ENCODE measurements at regions not wholly inside any gene's neighbourhood (a gene's known extent, or its start where the extent isn't known, plus 50 kb on each side); places are given as distances from the start of the nearest gene placed in this dataset.

DNA sequence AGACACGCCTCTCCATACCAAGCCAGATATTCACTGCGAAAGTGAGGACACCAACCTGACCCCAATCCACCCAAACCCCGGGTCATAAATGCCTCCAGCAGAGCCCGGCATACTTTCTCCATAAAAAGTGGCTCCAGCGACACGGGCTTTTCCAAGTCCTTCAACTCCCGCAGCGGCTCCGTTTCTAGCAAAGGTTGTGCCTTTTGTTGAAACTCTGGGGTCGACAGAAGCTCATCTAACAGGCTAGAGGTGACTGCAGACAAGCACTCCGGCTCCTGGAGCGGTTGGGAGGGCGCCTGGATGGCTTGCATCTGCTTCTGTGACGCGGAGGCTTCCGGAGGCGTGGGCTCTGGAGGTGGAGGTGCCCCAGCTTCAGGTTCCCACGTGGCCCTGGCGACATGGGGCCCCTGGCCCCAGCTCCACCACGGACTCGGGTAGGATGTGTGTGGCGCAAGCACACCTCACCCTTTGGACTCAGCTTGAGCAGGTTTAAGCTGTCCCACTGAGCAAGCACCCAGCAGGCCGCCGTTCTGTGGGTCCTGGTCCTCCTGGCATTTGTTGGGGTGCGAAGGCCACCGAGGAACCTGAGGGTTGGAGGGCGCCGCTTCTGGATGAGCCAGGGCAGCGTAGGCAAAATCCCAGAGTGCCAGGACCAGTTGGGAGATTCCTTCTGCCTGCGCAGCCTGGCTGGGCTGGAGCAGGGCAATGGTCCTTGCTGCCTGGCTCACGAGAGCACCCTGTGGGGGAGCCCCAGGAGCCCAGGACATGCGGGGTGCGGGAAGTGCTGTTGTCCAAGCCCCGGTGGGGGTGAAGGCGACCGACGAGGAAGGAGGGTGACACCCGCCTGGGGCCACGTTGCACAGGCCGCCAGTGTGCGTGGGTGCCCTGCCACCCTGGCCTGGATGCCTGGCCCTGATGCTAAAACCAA is 186.3 kb downstream of the ALG10 start:
- H3K4me1 ChIP-seq (ENCODE audit: insufficient read depth, low read length, poor library complexity, severe bottlenecking), result no peaks in the 10 kb centered on the region
- no peaks in the 10 kb centered on the region for H3K27me3 ChIP-seq (ENCODE audit: insufficient read depth, low read length, poor library complexity, severe bottlenecking)
- H3F3A ChIP-seq (ENCODE audit: low read depth), result no peaks in the 10 kb centered on the region
- no peaks in the 10 kb centered on the region for H3K79me2 ChIP-seq (ENCODE audit: insufficient read depth, low read length)
- no peak overlapping the region for H3K9ac ChIP-seq (ENCODE audit: low read depth, low read length, poor library complexity, severe bottlenecking)
- no peak overlapping the region for H2AFZ ChIP-seq (ENCODE audit: low read length)
- H3K9me3 ChIP-seq (ENCODE audit: insufficient read depth, low read depth, low read length), result peaks cover 4% of the 10 kb centered on the region; the same call in 1 of the 2 replicates
- H3K4me3 ChIP-seq (ENCODE audit: low read length, poor library complexity, severe bottlenecking), result no peak overlapping the region
- TF ChIP-seq EZH2phosphoT487 (IDR thresholded peaks at IDR 0.05; ENCODE audit: borderline replicate concordance), result no peak
- TF ChIP-seq, protein P1, sequence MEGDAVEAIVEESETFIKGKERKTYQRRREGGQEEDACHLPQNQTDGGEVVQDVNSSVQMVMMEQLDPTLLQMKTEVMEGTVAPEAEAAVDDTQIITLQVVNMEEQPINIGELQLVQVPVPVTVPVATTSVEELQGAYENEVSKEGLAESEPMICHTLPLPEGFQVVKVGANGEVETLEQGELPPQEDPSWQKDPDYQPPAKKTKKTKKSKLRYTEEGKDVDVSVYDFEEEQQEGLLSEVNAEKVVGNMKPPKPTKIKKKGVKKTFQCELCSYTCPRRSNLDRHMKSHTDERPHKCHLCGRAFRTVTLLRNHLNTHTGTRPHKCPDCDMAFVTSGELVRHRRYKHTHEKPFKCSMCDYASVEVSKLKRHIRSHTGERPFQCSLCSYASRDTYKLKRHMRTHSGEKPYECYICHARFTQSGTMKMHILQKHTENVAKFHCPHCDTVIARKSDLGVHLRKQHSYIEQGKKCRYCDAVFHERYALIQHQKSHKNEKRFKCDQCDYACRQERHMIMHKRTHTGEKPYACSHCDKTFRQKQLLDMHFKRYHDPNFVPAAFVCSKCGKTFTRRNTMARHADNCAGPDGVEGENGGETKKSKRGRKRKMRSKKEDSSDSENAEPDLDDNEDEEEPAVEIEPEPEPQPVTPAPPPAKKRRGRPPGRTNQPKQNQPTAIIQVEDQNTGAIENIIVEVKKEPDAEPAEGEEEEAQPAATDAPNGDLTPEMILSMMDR (conservative IDR thresholded peaks at IDR 0.05; ENCODE audit: low read length), result no peak
- no peak overlapping the region for H3K4me2 ChIP-seq (ENCODE audit: low read depth, low read length, poor library complexity, severe bottlenecking)
- no peaks in the 10 kb centered on the region for H3K9me2 ChIP-seq (replicated peaks; ENCODE audit: low read depth, low read length)
- no peaks in the 10 kb centered on the region for H4K20me1 ChIP-seq (ENCODE audit: insufficient read depth, low read length, poor library complexity, severe bottlenecking)
- H3K36me3 ChIP-seq (ENCODE audit: insufficient read depth, low read length), result no peaks in the 10 kb centered on the region

DNA sequence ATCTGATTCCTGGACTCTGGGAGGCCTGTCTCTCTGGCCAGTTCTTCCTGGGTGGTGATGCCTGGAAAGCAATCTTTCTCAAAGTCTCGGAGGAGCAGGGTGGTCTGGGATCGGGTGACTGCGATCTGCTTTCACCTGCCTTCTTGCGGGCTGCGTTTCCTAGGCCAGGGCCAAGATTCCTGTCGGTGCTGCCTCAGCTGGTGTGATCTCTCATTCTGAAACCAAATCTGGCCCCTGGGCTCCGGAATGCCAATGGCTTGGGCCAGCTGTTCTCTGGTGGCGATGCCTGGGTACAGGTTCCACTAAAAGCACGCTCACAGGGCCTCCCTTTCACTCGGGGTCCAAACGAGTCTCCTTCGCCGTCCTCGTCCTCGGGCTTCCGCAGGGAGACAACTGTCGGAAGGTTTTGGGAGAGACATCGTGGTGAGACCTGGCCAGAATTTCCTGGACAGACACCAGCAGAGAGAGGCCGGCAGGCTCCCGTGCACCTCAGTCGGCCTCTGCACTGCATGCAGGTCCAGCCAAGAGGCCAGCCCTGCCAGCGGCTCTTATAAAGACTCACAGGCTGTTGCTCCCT is 187.1 kb downstream of the ALG10 start:
- no peaks in the 10 kb centered on the region for H3K4me1 ChIP-seq (ENCODE audit: insufficient read depth, low read length, poor library complexity, severe bottlenecking)
- H3K9me3 ChIP-seq (ENCODE audit: insufficient read depth, low read depth, low read length), result peaks cover 4% of the 10 kb centered on the region; the same call in 1 of the 2 replicates
- no peak overlapping the region for H3K9ac ChIP-seq (ENCODE audit: low read depth, low read length, poor library complexity, severe bottlenecking)
- TF ChIP-seq, protein P1 (conservative IDR thresholded peaks at IDR 0.05; ENCODE audit: low read length), result no peak
- no peak for TF ChIP-seq EZH2phosphoT487 (IDR thresholded peaks at IDR 0.05; ENCODE audit: borderline replicate concordance)
- H2AFZ ChIP-seq (ENCODE audit: low read length), result no peak overlapping the region
- no peak overlapping the region for H3K4me2 ChIP-seq (ENCODE audit: low read depth, low read length, poor library complexity, severe bottlenecking)
- no peaks in the 10 kb centered on the region for H3F3A ChIP-seq (ENCODE audit: low read depth)
- no peaks in the 10 kb centered on the region for H4K20me1 ChIP-seq (ENCODE audit: insufficient read depth, low read length, poor library complexity, severe bottlenecking)
- no peaks in the 10 kb centered on the region for H3K79me2 ChIP-seq (ENCODE audit: insufficient read depth, low read length)
- H3K4me3 ChIP-seq (ENCODE audit: low read length, poor library complexity, severe bottlenecking), result no peak overlapping the region
- H3K9me2 ChIP-seq (replicated peaks; ENCODE audit: low read depth, low read length), result no peaks in the 10 kb centered on the region
- H3K36me3 ChIP-seq (ENCODE audit: insufficient read depth, low read length), result no peaks in the 10 kb centered on the region
- H3K27me3 ChIP-seq (ENCODE audit: insufficient read depth, low read length, poor library complexity, severe bottlenecking), result no peaks in the 10 kb centered on the region

GRCh38 chr12:34210183-34210582 is 187.9 kb downstream of the ALG10 start:
- H2AFZ ChIP-seq (ENCODE audit: low read length), result no peak overlapping the region

More at GRCh38 chr12:34210183-34210582, 187.9 kb downstream of the ALG10 start:
- Histone ChIP-seq H3K4me3 (ENCODE audit: low read length, poor library complexity, severe bottlenecking) (no peak overlapping the region), H4K20me1 (ENCODE audit: insufficient read depth, low read length, poor library complexity, severe bottlenecking) (no peaks in the 10 kb centered on the region), H3K9me2 (replicated peaks; ENCODE audit: low read depth, low read length) (no peaks in the 10 kb centered on the region), H3K9me3 (ENCODE audit: insufficient read depth, low read depth, low read length) (peaks cover 4% of the 10 kb centered on the region; the same call in 1 of the 2 replicates), H3K4me1 (ENCODE audit: insufficient read depth, low read length, poor library complexity, severe bottlenecking) (no peaks in the 10 kb centered on the region), H3K9ac (ENCODE audit: low read depth, low read length, poor library complexity, severe bottlenecking) (no peak overlapping the region), H3K4me2 (ENCODE audit: low read depth, low read length, poor library complexity, severe bottlenecking) (no peak overlapping the region), H3K27me3 (ENCODE audit: insufficient read depth, low read length, poor library complexity, severe bottlenecking) (no peaks in the 10 kb centered on the region), H3K36me3 (ENCODE audit: insufficient read depth, low read length) (no peaks in the 10 kb centered on the region), H3K79me2 (ENCODE audit: insufficient read depth, low read length) (no peaks in the 10 kb centered on the region), H3F3A (ENCODE audit: low read depth) (no peaks in the 10 kb centered on the region)
- TF ChIP-seq, protein P1 (conservative IDR thresholded peaks at IDR 0.05; ENCODE audit: low read length), result no peak
- no peak for TF ChIP-seq EZH2phosphoT487 (IDR thresholded peaks at IDR 0.05; ENCODE audit: borderline replicate concordance)

Data from Loucy (cell line).